ENCODE measurements at regions not wholly inside any gene's neighbourhood (a gene's known extent, or its start where the extent isn't known, plus 50 kb on each side); places are given as distances from the start of the nearest gene placed in this dataset.

DNA sequence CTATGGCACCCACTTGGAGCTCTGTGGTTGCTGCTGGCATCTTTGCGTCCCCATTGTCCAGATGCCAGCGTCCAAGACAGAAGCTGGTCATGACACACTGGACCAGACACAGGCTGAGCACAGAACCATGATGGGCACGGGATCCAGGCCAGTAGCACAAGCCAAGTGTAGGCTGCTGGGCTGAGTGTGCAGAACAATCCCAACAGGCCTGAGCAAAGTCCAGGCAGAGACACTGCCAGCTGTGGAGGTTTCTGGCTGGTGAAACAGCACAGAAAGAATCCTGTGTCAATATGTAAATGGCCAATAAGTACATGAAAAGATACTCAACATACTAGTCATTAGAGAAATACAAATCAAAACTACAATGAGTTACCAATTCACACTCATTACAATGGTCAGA lies 705.4 kb downstream of the METTL4 start:
- TF ChIP-seq POLR2A (IDR thresholded peaks at IDR 0.05), result no peak
- no peak for TF ChIP-seq CTCF (IDR thresholded peaks at IDR 0.05)

All from sigmoid colon (tissue), 3 donors.